NCI-H460 (cell line): ENCODE measurements at regions not wholly inside any gene's neighbourhood (a gene's known extent, or its start where the extent isn't known, plus 50 kb on each side); places are given as distances from the start of the nearest gene placed in this dataset.

ENCODE experiments used
- DNase-seq: peaks from one replicate; pipeline ENCODE4 v3.0.0-alpha.2; 2016; ENCODE audit warnings: low read depth; ENCODE audit errors: extremely low read depth
- small RNA-seq, 2 experiments: library from RNA; depleted of rRNA; stranded (forward); fragments of <200 nt; gene quantifications; one replicate each; pipeline ENCODE3, GENCODE V24; 2014

DNA sequence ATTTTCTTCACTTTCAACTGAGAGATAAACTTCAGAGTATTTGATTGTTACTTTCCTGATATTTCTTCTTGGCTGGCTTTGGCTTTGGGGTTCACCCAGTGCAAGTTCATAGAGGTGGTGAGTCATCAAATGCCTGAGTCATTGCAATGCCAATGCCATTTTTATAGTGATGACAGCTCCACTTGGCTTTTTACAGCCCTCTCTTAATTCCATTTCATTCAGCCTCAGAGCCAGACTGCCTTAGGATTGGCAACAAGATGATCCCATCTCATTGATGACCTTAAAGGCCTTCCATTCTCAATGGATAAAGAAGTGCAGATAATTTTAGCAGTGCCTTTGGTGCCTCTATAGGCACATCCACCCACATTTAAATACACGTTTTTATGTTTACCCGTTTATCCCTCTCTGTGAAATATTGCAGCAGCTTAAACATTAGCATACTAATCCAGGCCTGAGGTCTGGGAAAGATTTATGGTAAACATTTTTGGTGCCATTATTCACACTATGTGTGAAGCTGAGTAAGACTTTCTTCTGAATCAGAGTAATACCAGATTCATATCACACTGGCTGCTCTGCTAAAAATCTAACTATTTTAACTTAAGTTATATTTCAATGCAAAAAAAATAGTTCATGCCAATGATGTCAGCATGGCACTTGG is 88.9 kb upstream of the TYRP1 start:
- peak; percentile 45 for DNase-seq

DNA sequence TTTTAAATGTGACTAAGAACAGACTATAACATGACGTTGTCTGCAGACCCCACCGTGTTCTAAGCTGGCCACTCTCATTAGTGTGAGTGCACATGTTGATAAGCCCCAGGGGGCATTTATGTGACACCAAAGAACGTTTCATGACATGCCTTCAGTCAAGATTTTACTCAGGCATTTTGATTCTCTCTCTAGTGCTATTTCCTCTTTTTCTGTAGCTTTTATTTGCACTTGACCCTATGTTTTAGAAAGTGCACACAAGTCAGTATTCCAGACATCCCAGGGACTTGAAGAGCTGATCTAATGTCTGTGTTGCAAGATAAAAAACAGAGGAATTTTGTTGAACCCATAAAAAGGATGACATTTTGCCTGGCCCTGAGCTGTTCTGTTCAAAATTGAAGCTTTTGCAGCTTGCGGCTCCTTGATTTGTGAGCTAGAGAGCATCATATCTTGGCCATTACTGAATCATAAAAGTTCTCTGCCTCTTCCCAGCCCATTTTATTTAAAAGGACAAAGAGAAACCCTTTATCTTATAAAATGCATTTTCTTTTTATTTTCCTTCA is 80.9 kb upstream of the TYRP1 start:
- no peak for DNase-seq

DNA sequence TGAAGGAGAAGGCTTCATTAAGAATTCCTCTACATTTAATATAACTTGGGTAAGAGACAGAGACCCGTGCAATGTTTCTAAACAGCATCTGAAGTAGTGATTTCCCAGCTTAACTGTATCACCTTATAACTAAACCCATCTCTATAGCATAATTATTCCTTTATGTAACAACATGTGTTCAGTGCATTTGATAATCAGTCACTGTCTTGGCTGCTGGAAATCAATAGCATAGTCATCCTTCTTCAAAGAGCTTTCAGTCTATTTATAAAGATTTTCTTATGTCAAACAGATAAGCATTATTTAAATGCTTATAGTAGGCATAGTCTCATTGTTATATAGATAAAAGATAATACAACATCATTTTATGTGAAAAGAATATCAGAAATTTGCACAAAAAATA is 80.1 kb upstream of the TYRP1 start:
- no peak for DNase-seq

DNA sequence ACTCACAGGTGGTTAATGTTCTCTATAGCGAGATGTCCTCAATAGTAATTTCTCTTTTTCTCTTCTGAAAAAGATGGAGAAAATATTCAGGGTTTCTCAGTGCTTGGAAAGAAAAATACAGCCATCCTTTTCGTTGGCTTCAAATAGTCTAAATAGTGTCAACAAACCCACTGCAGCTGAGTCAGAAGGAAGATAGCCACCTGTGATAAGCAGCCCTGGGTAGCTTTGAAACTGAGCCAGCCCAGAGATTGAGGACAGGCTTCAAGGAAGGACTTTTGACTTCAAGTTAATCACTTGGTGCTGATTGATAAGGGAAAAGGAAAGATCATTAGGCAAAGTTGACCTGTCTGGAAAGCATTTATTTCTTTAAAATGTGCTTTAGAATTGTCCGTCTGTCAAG is 78.7 kb upstream of the TYRP1 start:
- no peak for DNase-seq

DNA sequence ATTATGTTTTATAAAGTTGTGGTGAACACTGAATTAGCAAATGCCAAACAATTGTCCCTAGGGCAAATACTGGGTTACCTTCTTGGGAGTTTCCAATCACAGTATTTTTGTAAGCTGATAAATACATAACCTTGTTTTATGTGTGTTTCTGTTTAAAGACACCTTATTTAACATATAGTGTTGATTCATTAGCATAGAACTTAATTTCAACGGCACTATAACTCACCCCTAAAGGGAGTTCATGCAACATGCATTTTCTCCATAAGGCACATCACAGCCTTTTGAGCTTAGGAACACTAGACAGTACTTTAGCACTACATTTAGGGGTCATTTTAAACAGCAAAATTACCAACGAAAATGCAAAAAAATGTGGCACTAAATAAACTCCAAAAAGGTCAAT is 74.2 kb upstream of the TYRP1 start:
- DNase-seq: no peak

DNA sequence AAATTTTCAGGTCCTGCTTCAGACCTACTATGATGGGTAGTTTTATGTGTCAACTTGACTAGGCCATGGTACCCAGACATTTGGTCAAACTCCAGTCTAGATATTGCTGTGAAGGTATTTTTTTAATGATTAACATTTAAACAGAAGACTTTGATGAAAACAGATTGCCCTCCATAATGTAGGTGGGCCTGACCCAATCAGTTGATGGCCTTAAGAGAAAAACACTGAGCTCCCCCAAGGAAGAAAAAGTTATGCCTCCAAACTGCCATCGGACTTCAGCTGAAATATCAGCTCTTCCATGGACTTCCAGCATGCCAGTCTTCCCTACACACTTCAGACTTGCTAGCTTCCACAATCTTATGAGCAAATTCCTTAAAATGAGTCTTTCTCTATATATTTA is 67.3 kb upstream of the TYRP1 start:
- DNase-seq: no peak

DNA sequence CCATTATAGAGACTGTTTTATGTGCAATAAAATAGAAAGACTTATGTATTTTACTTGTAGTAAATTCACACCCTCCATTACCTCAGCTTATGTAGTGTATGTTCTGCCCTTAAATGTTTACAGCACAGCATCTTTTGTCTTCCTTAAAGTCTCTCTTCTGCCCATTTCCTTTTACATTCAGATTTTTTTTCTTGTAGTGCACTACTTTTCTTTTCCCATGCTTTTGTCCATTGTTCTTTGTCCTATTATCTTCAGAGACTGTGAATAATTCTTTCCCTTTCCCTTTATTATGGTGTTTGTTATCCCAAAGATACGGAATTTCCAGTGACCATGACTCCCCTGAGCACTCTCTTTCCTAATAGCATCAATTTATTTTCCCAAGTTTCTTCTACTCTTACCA is 66.1 kb upstream of the TYRP1 start:
- no peak for DNase-seq

DNA sequence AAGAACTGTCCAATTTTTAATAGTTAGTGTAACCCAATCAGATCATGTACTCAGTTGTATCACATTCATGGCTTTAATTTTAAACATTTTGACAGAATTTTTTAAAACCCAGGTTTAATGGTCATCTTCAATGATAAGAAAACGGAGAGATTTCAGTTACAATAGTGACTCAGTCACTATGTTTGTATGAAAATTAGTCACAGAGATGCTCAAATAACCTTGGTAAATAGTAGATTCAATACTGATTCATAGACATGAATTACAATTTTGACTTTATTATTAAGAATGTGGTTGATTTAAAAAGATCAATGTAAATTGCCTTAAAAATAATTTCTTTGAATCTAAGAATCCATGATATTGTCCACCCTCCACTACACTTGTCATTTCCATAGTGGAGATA is 64.6 kb upstream of the TYRP1 start:
- no peak for DNase-seq

DNA sequence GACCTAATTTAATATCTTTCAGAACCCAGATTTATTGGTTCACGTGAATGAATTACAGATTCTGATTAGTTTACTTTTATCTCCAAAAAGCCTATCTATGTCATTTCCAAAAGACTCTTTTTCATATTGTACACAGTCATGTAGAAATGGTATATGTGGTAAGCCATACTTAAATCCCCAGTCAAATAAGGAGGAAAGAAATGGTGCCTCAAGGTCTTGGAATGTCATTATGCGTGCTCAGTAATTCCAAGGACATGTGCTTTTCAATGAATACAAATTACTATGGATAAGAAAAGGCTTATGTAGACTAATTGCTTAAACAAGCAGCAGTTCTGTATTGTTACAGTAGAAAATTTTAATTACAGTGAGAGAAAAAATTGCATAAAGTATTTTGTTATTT is 64.1 kb upstream of the TYRP1 start:
- no peak for DNase-seq

DNA sequence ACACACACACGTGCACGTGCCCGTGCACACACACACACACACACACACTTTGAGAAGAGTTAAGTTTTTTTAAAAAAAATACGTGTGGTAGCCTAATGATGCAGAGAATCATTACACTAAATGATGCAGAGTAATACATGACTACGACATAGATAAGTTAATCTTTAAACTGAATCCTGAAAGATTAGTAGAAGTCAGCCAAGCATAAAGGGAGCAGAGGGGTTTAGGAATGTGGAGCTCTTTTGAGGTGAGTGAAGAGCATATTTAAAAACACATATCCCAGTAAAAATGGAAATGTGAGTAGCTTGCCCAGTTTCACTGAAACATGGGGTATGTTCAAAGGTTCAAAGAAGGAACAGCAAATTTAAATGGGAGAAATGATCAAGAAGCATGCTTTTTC is 61.3 kb upstream of the TYRP1 start:
- no peak for DNase-seq

DNA sequence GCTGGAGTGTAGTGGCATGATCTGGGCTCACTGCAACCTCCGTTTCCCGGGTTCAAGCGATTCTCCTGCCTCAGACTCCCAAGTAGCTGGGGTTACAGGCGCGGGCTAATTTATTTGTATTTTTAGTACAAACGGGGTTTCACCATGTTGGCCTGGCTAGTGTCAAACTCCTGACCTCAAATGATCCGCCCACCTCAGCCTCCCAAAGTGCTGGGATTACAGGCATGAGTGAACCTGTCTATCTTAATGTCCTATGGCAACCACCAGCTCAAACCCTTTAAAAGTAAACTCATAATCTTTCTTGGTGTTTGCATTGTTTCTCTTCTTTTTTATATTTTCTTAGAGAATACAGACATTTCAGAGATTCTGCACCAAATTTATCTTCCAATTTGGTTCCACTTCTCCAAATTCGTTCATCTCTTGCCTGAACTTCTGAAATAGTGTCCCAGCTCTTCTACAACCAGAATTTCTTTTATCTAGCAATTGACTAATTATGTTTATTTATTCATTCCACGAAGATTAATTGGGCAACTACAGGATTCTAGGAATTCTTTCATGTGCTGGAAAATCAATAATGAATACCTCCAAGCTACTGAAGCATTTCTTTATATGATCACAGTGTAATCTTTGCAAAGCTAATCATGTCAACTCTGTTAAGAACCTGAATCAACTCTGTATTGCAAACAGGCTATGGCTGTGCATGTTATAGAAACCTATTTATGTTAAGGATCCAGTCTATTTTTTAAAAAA is 60.0 kb upstream of the TYRP1 start:
- no peak for DNase-seq

DNA sequence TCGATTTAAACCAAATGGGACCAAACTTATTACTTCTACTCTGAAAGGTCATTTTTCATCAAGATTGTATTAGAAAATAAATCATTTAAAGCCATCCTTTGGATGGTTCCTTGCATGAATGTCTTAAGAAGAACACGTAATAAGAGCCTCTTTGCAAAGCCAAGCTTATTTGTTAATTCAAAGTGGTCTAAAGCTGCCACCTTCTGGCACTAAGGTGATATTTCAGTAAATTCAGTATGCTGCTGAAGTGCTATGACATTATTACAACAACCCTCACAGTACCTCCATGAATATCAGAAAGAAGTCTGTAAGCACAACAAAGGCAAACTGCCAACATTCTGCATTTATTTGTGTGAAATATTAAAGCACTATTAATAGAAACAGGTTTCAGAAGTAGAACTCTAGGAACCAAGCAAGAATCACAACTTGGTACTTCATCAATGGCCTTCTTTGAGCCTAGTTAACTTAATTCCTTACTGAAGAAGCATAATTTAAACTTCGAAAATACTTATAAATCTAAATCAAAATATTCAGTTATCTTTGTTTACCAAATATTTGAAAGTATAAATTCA is 53.1 kb upstream of the TYRP1 start:
- peak; percentile 54 for DNase-seq

DNA sequence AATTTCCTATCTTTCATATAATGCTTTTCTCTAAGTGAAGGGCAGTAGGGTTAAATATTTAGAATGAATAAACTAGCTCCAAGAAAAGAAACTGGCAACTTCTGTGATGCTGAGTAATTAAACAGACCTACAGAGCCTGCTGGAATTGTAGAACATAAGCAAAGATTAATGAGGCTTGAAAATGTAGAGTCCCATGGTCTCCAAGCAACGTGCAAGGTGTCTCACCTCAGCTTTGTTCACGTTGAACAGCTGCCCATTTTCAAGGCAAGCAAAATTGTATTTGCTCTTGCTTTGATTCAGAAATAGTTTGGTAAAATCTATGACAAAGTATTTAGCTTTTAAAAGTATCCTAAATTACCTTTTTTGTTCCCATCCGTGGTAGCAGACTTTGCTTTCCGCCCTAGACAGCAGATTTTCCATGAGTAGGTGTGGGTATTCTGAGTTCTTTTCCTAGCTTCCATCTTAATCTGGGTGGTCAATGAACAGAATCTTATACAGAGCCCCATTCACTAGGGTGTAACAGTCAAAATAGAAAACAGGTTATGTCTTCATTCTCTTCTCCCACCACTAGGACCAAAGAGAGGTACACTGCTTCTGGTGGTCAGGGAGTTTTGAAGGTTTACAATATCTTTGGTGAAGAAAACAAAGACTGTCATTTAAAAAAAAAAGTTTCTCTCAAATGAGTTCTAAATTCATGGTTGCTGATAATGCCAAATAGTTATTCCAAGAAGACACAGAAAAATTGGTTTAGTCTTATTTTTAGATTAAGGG is 52.1 kb upstream of the TYRP1 start:
- no peak for DNase-seq

Small RNA genes in the stretch of these regions (small RNA-seq; reads per million reads assigned to genes)
- 0 reads per million in 2 experiments for gene AL161788.1
- 0 reads per million in 2 experiments for gene AL162413.1
- 0 reads per million in 2 experiments for gene AL592227.1
- 0 to 0.70 reads per million in 2 experiments for gene RNU2-47P
